PFSK-1 (cell line): ENCODE measurements at regions not wholly inside any gene's neighbourhood (a gene's known extent, or its start where the extent isn't known, plus 50 kb on each side); places are given as distances from the start of the nearest gene placed in this dataset.

Source experiments
- FOXP2 ChIP-seq: optimal IDR thresholded peaks from 2 replicates; pipeline ENCODE3; 2011; ENCODE audit warnings: borderline replicate concordance, control low read depth, inconsistent platforms; ENCODE audit not compliant: insufficient read depth; ENCODE audit errors: extremely low read length, extremely low read depth
- POLR2AphosphoS5 ChIP-seq: IDR thresholded peaks from 2 replicates; pipeline ENCODE4 v1.6.1; 2012; ENCODE audit warnings: low read depth, mild to moderate bottlenecking, control low read depth, low read length, moderate library complexity
- SIN3A ChIP-seq: IDR thresholded peaks from 2 replicates; pipeline ENCODE4 v1.6.1; 2012; ENCODE audit warnings: mild to moderate bottlenecking, low read length, moderate library complexity, borderline replicate concordance; ENCODE audit not compliant: insufficient read depth
- TAF1 ChIP-seq: IDR thresholded peaks from 2 replicates; pipeline ENCODE4 v1.6.1; 2012; ENCODE audit warnings: low read length, control low read depth, borderline replicate concordance; ENCODE audit not compliant: insufficient read depth
- TF ChIP-seq, protein P1 (sequence below), 2 experiments: IDR thresholded peaks; 2 replicates each; pipeline versions ENCODE4 v1.6.1 to v1.8.0; 2011 to 2012; ENCODE audit warnings: low read depth in 2 of 2, low read length in 2 of 2, control low read depth in 1 of 2, inconsistent platforms in 1 of 2, mild to moderate bottlenecking in 1 of 2, moderate library complexity in 1 of 2; ENCODE audit not compliant: insufficient read depth in 1 of 2

DNA sequence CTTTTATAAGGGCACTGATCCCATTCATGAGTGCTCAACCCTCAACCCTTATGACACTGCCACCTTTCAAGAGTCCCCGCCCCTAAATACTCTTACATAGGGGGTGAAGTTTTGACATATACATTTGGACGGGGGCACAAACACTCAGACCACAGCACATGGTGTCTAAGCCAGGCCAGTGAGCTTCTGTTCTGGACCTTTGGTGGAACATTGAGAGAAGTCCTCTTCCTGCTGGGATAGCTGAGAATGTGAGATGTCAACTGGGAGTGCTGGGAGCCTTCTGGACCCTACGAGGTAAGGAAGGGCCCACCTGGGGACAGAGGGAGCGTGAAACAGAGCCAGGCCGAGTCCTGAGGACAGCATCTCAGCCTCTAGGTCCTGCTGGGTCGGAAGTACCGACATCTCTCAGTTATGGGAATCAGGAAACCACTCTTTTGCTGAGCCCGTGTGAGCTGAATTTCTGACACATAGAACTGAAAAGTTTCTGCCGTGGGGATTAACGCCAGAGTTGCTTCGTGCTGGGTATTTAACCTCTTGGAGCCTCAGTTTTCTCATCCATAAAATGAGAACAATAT is 114.9 kb downstream of the PDCL3 start:
- no peak for TF ChIP-seq FOXP2
- TF ChIP-seq POLR2AphosphoS5, result no peak
- no peak for TF ChIP-seq TAF1
- TF ChIP-seq SIN3A, result no peak
- TF ChIP-seq, protein P1, sequence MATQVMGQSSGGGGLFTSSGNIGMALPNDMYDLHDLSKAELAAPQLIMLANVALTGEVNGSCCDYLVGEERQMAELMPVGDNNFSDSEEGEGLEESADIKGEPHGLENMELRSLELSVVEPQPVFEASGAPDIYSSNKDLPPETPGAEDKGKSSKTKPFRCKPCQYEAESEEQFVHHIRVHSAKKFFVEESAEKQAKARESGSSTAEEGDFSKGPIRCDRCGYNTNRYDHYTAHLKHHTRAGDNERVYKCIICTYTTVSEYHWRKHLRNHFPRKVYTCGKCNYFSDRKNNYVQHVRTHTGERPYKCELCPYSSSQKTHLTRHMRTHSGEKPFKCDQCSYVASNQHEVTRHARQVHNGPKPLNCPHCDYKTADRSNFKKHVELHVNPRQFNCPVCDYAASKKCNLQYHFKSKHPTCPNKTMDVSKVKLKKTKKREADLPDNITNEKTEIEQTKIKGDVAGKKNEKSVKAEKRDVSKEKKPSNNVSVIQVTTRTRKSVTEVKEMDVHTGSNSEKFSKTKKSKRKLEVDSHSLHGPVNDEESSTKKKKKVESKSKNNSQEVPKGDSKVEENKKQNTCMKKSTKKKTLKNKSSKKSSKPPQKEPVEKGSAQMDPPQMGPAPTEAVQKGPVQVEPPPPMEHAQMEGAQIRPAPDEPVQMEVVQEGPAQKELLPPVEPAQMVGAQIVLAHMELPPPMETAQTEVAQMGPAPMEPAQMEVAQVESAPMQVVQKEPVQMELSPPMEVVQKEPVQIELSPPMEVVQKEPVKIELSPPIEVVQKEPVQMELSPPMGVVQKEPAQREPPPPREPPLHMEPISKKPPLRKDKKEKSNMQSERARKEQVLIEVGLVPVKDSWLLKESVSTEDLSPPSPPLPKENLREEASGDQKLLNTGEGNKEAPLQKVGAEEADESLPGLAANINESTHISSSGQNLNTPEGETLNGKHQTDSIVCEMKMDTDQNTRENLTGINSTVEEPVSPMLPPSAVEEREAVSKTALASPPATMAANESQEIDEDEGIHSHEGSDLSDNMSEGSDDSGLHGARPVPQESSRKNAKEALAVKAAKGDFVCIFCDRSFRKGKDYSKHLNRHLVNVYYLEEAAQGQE (IDR thresholded peaks at IDR 0.05; ENCODE audit: insufficient read depth in 1 of 2, low read depth in 2 of 2, low read length in 2 of 2), result no peak

- TF ChIP-seq POLR2AphosphoS5, result no peak
- no peak for TF ChIP-seq SIN3A
- no peak for TF ChIP-seq FOXP2
These were observed 116.4 kb downstream of the PDCL3 start for GRCh38 chr2:100679211-100679610.

GRCh38 chr2:100682536-100682935 is 119.7 kb downstream of the PDCL3 start:
- TF ChIP-seq, protein P1 (IDR thresholded peaks at IDR 0.05; ENCODE audit: insufficient read depth in 1 of 2, low read depth in 2 of 2, low read length in 2 of 2), result no peak
- TF ChIP-seq FOXP2 (no peak), SIN3A (no peak), POLR2AphosphoS5 (no peak), TAF1 (no peak)

DNA sequence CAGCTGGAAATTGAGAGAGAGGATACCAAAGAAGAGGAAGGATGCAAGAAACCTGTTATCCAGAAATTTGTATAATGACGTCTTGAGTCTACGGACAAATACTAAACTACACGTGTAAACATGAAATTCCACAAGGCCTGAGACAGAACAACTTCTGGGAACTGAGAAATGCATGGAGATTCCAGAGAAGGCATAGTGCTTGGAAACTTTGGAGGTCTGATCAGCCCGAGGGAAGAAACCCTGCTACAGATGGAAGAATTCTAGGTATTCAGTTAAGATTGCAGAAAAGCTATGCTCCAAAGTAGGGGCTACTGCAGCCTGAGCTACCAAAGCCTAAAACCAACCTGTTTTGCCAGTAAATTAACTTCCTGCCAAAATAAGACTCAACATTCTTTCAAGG is 120.4 kb downstream of the PDCL3 start:
- TF ChIP-seq, protein P1 (IDR thresholded peaks at IDR 0.05; ENCODE audit: insufficient read depth in 1 of 2, low read depth in 2 of 2, low read length in 2 of 2), result no peak
- TF ChIP-seq POLR2AphosphoS5, result no peak
- no peak for TF ChIP-seq TAF1
- TF ChIP-seq FOXP2, result no peak
- TF ChIP-seq SIN3A, result no peak

GRCh38 chr2:100691846-100692245 is 128.1 kb upstream of the NPAS2 start:
- TF ChIP-seq POLR2AphosphoS5 (no peak), SIN3A (no peak), TAF1 (no peak), FOXP2 (no peak)
- TF ChIP-seq, protein P1 (IDR thresholded peaks at IDR 0.05; ENCODE audit: insufficient read depth in 1 of 2, low read depth in 2 of 2, low read length in 2 of 2), result no peak
